Suprapubic skin (tissue), 4 donors: ENCODE measurements at regions not wholly inside any gene's neighbourhood (a gene's known extent, or its start where the extent isn't known, plus 50 kb on each side); places are given as distances from the start of the nearest gene placed in this dataset.

Experiments
- CTCF ChIP-seq, 2 donors: fragments of 200-600 bp in 1 of 2; fragments of 450-650 bp in 1 of 2; sonication (generic) in 1 of 2; IDR thresholded peaks; one replicate each; pipeline ENCODE4 v1.5.1; 2016 to 2019; ENCODE audit warnings: antibody characterized with exemption in 2 of 2, mild to moderate bottlenecking in 1 of 2, moderate library complexity in 1 of 2
- EP300 ChIP-seq: sonication (generic); formaldehyde crosslinking; IDR thresholded peaks from one replicate; pipeline ENCODE4 v1.6.1; 2017; ENCODE audit warnings: antibody characterized with exemption
- POLR2A ChIP-seq, 2 donors: fragments of 450-650 bp; IDR thresholded peaks; one replicate each; pipeline ENCODE4 v1.6.1; 2017; ENCODE audit warnings: antibody characterized with exemption in 2 of 2, mild to moderate bottlenecking in 2 of 2, moderate library complexity in 2 of 2
- POLR2AphosphoS5 ChIP-seq, 3 donors: sonication (generic); formaldehyde crosslinking; IDR thresholded peaks; one replicate each; pipeline ENCODE4 v1.6.1; 2017; ENCODE audit warnings: antibody characterized with exemption in 3 of 3

GRCh38 chr2:888211-888801 is 62.3 kb upstream of the SNTG2 start:
- TF ChIP-seq CTCF (IDR thresholded peaks at IDR 0.05): no peak
- no peak for TF ChIP-seq EP300
- TF ChIP-seq POLR2A (IDR thresholded peaks at IDR 0.05): no peak
- no peak for TF ChIP-seq POLR2AphosphoS5 (IDR thresholded peaks at IDR 0.05)
